ENCODE measurements at regions not wholly inside any gene's neighbourhood (a gene's known extent, or its start where the extent isn't known, plus 50 kb on each side); places are given as distances from the start of the nearest gene placed in this dataset.
"Not testable (repeated sequence)": the region's sequence is repeated elsewhere in the genome, so short reads cannot be mapped to it uniquely, and the experiment has no call there.

GRCh38 chr12:97800561-97800960 lies 338.0 kb downstream of the RMST start:
- no peak for DNase-seq (ENCODE audit: low read depth)

- no peak for DNase-seq (ENCODE audit: low read depth)
These were observed 339.0 kb downstream of the RMST start for GRCh38 chr12:97801471-97802059.

- DNase-seq (ENCODE audit: low read depth): no peak
These were observed 342.5 kb downstream of the RMST start for GRCh38 chr12:97805146-97805545.

- no peak for DNase-seq (ENCODE audit: low read depth)
These were observed 350.7 kb downstream of the RMST start for GRCh38 chr12:97813301-97813700.

GRCh38 chr12:97821806-97822205 lies 359.2 kb downstream of the RMST start:
- DNase-seq (ENCODE audit: low read depth): no peak

- DNase-seq (ENCODE audit: low read depth): no peak
These were observed 372.9 kb downstream of the RMST start for GRCh38 chr12:97835541-97835940.

GRCh38 chr12:97837401-97837800 lies 374.8 kb downstream of the RMST start:
- DNase-seq (ENCODE audit: low read depth): no peak

GRCh38 chr12:97848051-97848450 lies 385.4 kb downstream of the RMST start:
- no peak for DNase-seq (ENCODE audit: low read depth)

- no peak for DNase-seq (ENCODE audit: low read depth)
These were observed 391.9 kb downstream of the RMST start for GRCh38 chr12:97854477-97854876.

GRCh38 chr12:97862072-97862471 lies 399.5 kb downstream of the RMST start:
- DNase-seq (ENCODE audit: low read depth): no peak

- DNase-seq (ENCODE audit: low read depth): no peak
These were observed 412.5 kb downstream of the RMST start for GRCh38 chr12:97875064-97875463.

GRCh38 chr12:97876780-97877179 lies 414.2 kb downstream of the RMST start:
- no peak for DNase-seq (ENCODE audit: low read depth)

- DNase-seq (ENCODE audit: low read depth): no peak
These were observed 414.8 kb downstream of the RMST start for GRCh38 chr12:97877404-97877803.

- no peak for DNase-seq (ENCODE audit: low read depth)
These were observed 424.0 kb downstream of the RMST start for GRCh38 chr12:97886511-97887176.

- DNase-seq (ENCODE audit: low read depth): not testable (repeated sequence)
These were observed 435.3 kb downstream of the RMST start for GRCh38 chr12:97897881-97898280.

GRCh38 chr12:97899529-97899928 lies 436.9 kb downstream of the RMST start:
- no peak for DNase-seq (ENCODE audit: low read depth)

- no peak for DNase-seq (ENCODE audit: low read depth)
These were observed 437.4 kb downstream of the RMST start for GRCh38 chr12:97899956-97900355.

- DNase-seq (ENCODE audit: low read depth): no peak
These were observed 440.8 kb downstream of the RMST start for GRCh38 chr12:97903356-97903755.

GRCh38 chr12:97907504-97907903 lies 444.9 kb downstream of the RMST start:
- DNase-seq (ENCODE audit: low read depth): no peak

GRCh38 chr12:97910559-97910958 lies 448.0 kb downstream of the RMST start:
- DNase-seq (ENCODE audit: low read depth): no peak

- DNase-seq (ENCODE audit: low read depth): no peak
These were observed 450.3 kb downstream of the RMST start for GRCh38 chr12:97912943-97913342.

- no peak for DNase-seq (ENCODE audit: low read depth)
These were observed 459.5 kb downstream of the RMST start for GRCh38 chr12:97921979-97922722.

GRCh38 chr12:97923546-97923945 lies 460.9 kb downstream of the RMST start:
- no peak for DNase-seq (ENCODE audit: low read depth)

All from HS-5 (cell line).